NB4 (cell line): ENCODE measurements at regions not wholly inside any gene's neighbourhood (a gene's known extent, or its start where the extent isn't known, plus 50 kb on each side); places are given as distances from the start of the nearest gene placed in this dataset.

Experiments used
- MAX ChIP-seq: IDR thresholded peaks from 2 replicates; pipeline ENCODE4 v1.6.1; 2011; ENCODE audit warnings: low read depth, low read length
- POLR2A ChIP-seq: IDR thresholded peaks from 2 replicates; pipeline ENCODE4 v1.6.1; 2011; ENCODE audit warnings: mild to moderate bottlenecking; ENCODE audit not compliant: insufficient read length; ENCODE audit errors: extremely low read depth
- TF ChIP-seq, protein P1 (sequence below): IDR thresholded peaks from one replicate; pipeline ENCODE4 v1.5.1; 2012; ENCODE audit warnings: low read depth, low read length

GRCh38 chr12:89273525-89273924, 78.8 kb downstream of the DUSP6 start:
- TF ChIP-seq, protein P1, sequence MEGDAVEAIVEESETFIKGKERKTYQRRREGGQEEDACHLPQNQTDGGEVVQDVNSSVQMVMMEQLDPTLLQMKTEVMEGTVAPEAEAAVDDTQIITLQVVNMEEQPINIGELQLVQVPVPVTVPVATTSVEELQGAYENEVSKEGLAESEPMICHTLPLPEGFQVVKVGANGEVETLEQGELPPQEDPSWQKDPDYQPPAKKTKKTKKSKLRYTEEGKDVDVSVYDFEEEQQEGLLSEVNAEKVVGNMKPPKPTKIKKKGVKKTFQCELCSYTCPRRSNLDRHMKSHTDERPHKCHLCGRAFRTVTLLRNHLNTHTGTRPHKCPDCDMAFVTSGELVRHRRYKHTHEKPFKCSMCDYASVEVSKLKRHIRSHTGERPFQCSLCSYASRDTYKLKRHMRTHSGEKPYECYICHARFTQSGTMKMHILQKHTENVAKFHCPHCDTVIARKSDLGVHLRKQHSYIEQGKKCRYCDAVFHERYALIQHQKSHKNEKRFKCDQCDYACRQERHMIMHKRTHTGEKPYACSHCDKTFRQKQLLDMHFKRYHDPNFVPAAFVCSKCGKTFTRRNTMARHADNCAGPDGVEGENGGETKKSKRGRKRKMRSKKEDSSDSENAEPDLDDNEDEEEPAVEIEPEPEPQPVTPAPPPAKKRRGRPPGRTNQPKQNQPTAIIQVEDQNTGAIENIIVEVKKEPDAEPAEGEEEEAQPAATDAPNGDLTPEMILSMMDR, result no peak
- no peak for TF ChIP-seq MAX
- no peak for TF ChIP-seq POLR2A
